ENCODE measurements at regions not wholly inside any gene's neighbourhood (a gene's known extent, or its start where the extent isn't known, plus 50 kb on each side); places are given as distances from the start of the nearest gene placed in this dataset.

DNA sequence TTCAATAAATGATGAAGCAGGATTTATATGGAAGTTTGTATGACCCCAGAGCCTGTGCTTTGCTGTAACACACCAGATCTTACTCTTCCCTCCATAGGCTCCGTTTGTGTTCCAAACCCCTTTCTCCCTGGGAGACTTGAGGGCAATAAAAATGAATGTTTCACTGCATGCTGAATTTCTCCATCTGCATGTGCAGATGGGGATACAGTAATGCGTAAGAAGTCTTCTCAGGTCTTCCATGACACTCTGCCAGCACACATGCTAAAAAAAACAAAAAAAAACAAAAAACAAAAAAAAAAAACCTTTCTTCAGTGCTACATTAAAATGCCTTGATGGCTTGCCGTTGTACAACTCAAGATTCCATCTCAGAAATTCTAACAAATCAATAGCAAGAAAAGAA, 170.2 kb upstream of the ANKFN1 start:
- no peak for TF ChIP-seq POLR2A (IDR thresholded peaks at IDR 0.05; ENCODE audit: extremely low read depth, insufficient read length)
- TF ChIP-seq, protein P1, sequence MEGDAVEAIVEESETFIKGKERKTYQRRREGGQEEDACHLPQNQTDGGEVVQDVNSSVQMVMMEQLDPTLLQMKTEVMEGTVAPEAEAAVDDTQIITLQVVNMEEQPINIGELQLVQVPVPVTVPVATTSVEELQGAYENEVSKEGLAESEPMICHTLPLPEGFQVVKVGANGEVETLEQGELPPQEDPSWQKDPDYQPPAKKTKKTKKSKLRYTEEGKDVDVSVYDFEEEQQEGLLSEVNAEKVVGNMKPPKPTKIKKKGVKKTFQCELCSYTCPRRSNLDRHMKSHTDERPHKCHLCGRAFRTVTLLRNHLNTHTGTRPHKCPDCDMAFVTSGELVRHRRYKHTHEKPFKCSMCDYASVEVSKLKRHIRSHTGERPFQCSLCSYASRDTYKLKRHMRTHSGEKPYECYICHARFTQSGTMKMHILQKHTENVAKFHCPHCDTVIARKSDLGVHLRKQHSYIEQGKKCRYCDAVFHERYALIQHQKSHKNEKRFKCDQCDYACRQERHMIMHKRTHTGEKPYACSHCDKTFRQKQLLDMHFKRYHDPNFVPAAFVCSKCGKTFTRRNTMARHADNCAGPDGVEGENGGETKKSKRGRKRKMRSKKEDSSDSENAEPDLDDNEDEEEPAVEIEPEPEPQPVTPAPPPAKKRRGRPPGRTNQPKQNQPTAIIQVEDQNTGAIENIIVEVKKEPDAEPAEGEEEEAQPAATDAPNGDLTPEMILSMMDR (IDR thresholded peaks at IDR 0.05; ENCODE audit: low read depth, low read length) = no peak
